K562 (cell line): ENCODE measurements at regions not wholly inside any gene's neighbourhood (a gene's known extent, or its start where the extent isn't known, plus 50 kb on each side); places are given as distances from the start of the nearest gene placed in this dataset.
A peak's percentile ranks its signal among the peaks of the same experiment; 100 is the strongest.

Source experiments
- ATAC-seq: fragments of 200-7000 bp; cut with Tn5 transposase; 3 replicates; pipeline ENCODE4 v1.9.1; 2020; ENCODE audit warnings: moderate library complexity
- BruUV-seq: library from RNA; stranded (reverse); fragments of 400-500 nt; replicated peaks from 2 replicates; lab custom pipeline; 2021; lab: Mats Ljungman, UMichigan
- CTCF ChIA-PET: fragments of 300-600 bp; formaldehyde crosslinking; extraction: SDS; loops from one replicate; lab custom pipeline; 2021; ENCODE audit warnings: low intra/inter-chr PET ratio; lab: Yijun Ruan, JAX
- POLR2A ChIA-PET: fragments of 300-600, 350-650 bp; sonication (Branson Sonifier 250); formaldehyde crosslinking; extraction: SDS; loops from one replicate; lab custom pipeline; 2021; ENCODE audit warnings: antibody characterized with exemption, inconsistent platforms; lab: Yijun Ruan, JAX
- DNase-seq, 4 experiments: peaks; one replicate each; pipeline versions ENCODE4 v3.0.0 to v3.0.0-alpha.2; 2011 to 2018; ENCODE audit warnings: low spot score in 3 of 4, mixed read lengths in 3 of 4; ENCODE audit errors: extremely low read depth in 1 of 4
- FAIRE-seq: peaks from 2 replicates; lab custom pipeline; 2011; peaks lifted over from hg19 to GRCh38; lab: Jason Lieb, UNC
- H2AFZ ChIP-seq: 2 replicates; pipeline ENCODE4 v1.6.0; 2011; ENCODE audit warnings: low read depth, low read length, control low read depth, inconsistent platforms
- H3K27ac ChIP-seq: fragments of 200-600 bp; 3 replicates; pipeline ENCODE4 v1.8.0; 2011; ENCODE audit warnings: low read depth, mild to moderate bottlenecking, control low read depth, inconsistent platforms, low read length, moderate library complexity, mixed read lengths; ENCODE audit errors: extremely low read depth
- H3K27me3 ChIP-seq, 2 experiments: fragments of 300-600 bp in 1 of 2; 2 replicates in 1 of 2; 3 replicates in 1 of 2; pipeline versions ENCODE4 v1.6.0 to v1.8.0; 2011; ENCODE audit warnings: inconsistent platforms in 2 of 2, low read length in 2 of 2, mild to moderate bottlenecking in 1 of 2, mixed read lengths in 1 of 2, moderate library complexity in 1 of 2; ENCODE audit not compliant: control insufficient read depth in 2 of 2, insufficient read depth in 2 of 2
- H3K36me3 ChIP-seq: fragments of 300-600 bp; 3 replicates; pipeline ENCODE4 v1.8.0; 2011; ENCODE audit warnings: mild to moderate bottlenecking, low read length, inconsistent platforms; ENCODE audit not compliant: control insufficient read depth, insufficient read depth
- H3K4me1 ChIP-seq, 2 experiments: fragments of 200-600 bp in 1 of 2; replicated peaks in 1 of 2; 2 replicates in 1 of 2; 3 replicates in 1 of 2; pipeline versions ENCODE4 v1.5.1 to v1.8.0; 2011; ENCODE audit warnings: inconsistent platforms in 2 of 2, low read length in 2 of 2, mild to moderate bottlenecking in 1 of 2, mixed read lengths in 1 of 2, moderate library complexity in 1 of 2; ENCODE audit not compliant: control insufficient read depth in 2 of 2, insufficient read depth in 2 of 2
- H3K4me2 ChIP-seq: 2 replicates; pipeline ENCODE4 v1.6.1; 2011; ENCODE audit warnings: low read length, control low read depth, inconsistent platforms, mixed read lengths; ENCODE audit not compliant: insufficient read depth
- H3K4me3 ChIP-seq: fragments of 200-600 bp; sonication (generic), shearing (Covaris generic); 2 replicates; pipeline ENCODE4 v1.5.1; 2016; ENCODE audit warnings: control low read depth, inconsistent platforms
- H3K79me2 ChIP-seq: fragments of 200-600 bp; 3 replicates; pipeline ENCODE4 v1.8.0; 2011; ENCODE audit warnings: low read length, inconsistent platforms; ENCODE audit not compliant: control insufficient read depth, insufficient read depth
- H3K9ac ChIP-seq, 2 experiments: 2 replicates each; pipeline versions ENCODE4 v1.6.0 to v1.6.1; 2011; ENCODE audit warnings: low read depth in 2 of 2, low read length in 2 of 2, control low read depth in 1 of 2, inconsistent platforms in 1 of 2, mild to moderate bottlenecking in 1 of 2, mixed read lengths in 1 of 2; ENCODE audit not compliant: insufficient read depth in 1 of 2
- H3K9me1 ChIP-seq: one replicate; pipeline ENCODE4 v1.6.0; 2011; ENCODE audit warnings: inconsistent platforms, mild to moderate bottlenecking, low read length, moderate library complexity; ENCODE audit not compliant: control insufficient read depth, insufficient read depth
- H3K9me3 ChIP-seq: replicated peaks from 2 replicates; pipeline ENCODE4 v1.5.1; 2011; ENCODE audit warnings: low read depth, low read length, inconsistent platforms; ENCODE audit not compliant: control insufficient read depth, insufficient read depth
- H4K20me1 ChIP-seq: replicated peaks from 2 replicates; pipeline ENCODE4 v1.6.1; 2011; ENCODE audit warnings: low read length, inconsistent platforms, mixed read lengths; ENCODE audit not compliant: control insufficient read depth, insufficient read depth
- CBX2 ChIP-seq: fragments of 200-600 bp; sonication (generic); IDR thresholded peaks from one replicate; pipeline ENCODE4 v1.6.1; 2012; ENCODE audit warnings: mild to moderate bottlenecking, low read length, inconsistent platforms; ENCODE audit not compliant: insufficient read depth, poor library complexity, severe bottlenecking
- CBX5 ChIP-seq: IDR thresholded peaks from 2 replicates; pipeline ENCODE4 v1.6.1; 2014; ENCODE audit warnings: low read depth, borderline replicate concordance
- DDX20 ChIP-seq: fragments of 450-650 bp; IDR thresholded peaks from 2 replicates; pipeline ENCODE4 v1.6.1; 2016; ENCODE audit warnings: missing genetic modification characterization, low read depth, mild to moderate bottlenecking, missing compliant biosample characterization, moderate library complexity
- ETV6 ChIP-seq, 3 experiments: fragments of 150-350 bp in 1 of 3; sonication (generic) in 1 of 3; formaldehyde crosslinking in 1 of 3; IDR thresholded peaks; 2 replicates each; pipeline versions ENCODE4 v1.6.1 to v1.8.0; 2014 to 2022; ENCODE audit warnings: borderline replicate concordance in 2 of 3, low read depth in 2 of 3, antibody characterized with exemption in 1 of 3, low read length in 1 of 3, mild to moderate bottlenecking in 1 of 3, missing genetic modification reagents in 1 of 3
- FOS ChIP-seq: IDR thresholded peaks from 3 replicates; pipeline ENCODE4 v1.6.1; 2011; ENCODE audit not compliant: insufficient read length; ENCODE audit errors: extremely low read depth
- GATAD2A ChIP-seq: fragments of 450-650 bp; IDR thresholded peaks from 2 replicates; pipeline ENCODE4 v1.6.1; 2017
- MNT ChIP-seq, 2 experiments: fragments of 450-650 bp; conservative IDR thresholded peaks; 2 replicates each; pipeline ENCODE4 v1.6.1; 2017; ENCODE audit warnings: mild to moderate bottlenecking in 2 of 2, moderate library complexity in 2 of 2
- MTA2 ChIP-seq: fragments of 450-650 bp; IDR thresholded peaks from 2 replicates; pipeline ENCODE4 v1.6.1; 2016; ENCODE audit warnings: low read depth
- NFYB ChIP-seq: IDR thresholded peaks from 2 replicates; pipeline ENCODE4 v1.6.1; 2011; ENCODE audit warnings: mild to moderate bottlenecking, moderate library complexity; ENCODE audit not compliant: insufficient read length; ENCODE audit errors: extremely low read depth
- PATZ1 ChIP-seq: fragments of 250-450 bp; sonication (Bioruptor Pico); IDR thresholded peaks from 2 replicates; pipeline ENCODE4 v1.5.0; 2020; ENCODE audit warnings: mild to moderate bottlenecking, borderline replicate concordance
- PTBP1 ChIP-seq: fragments of 200-400 bp; formaldehyde crosslinking; IDR thresholded peaks from 2 replicates; pipeline ENCODE4 v1.6.1; 2017; ENCODE audit warnings: low read depth, low read length
- ZEB2 ChIP-seq: fragments of 450-650 bp; IDR thresholded peaks from 2 replicates; pipeline ENCODE4 v1.6.1; 2016
- ZNF232 ChIP-seq: sonication (generic); formaldehyde crosslinking; IDR thresholded peaks from 2 replicates; pipeline ENCODE4 v1.8.0; 2022; ENCODE audit warnings: mild to moderate bottlenecking, missing genetic modification reagents
- ZNF316 ChIP-seq: fragments of 450-650 bp; IDR thresholded peaks from 2 replicates; pipeline ENCODE4 v1.6.1; 2016
- WGBS: fragments of 100-300 bp; shearing (Covaris generic); methylation state at CpG from one replicate; pipeline ENCODE4 v1.1.6; 2016; ENCODE audit warnings: low coverage, mixed read lengths; ENCODE audit not compliant: insufficient coverage; ENCODE audit errors: missing lambda C conversion rate; 5-methylcytosine and 5-hydroxymethylcytosine counted together
- in situ Hi-C: fragments of 300-500 bp; cut with MboI; formaldehyde crosslinking; loops from 4 replicates; pipeline ENCODE4 v1.15.0; 2018; ENCODE audit warnings: inconsistent platforms, mixed read lengths
- intact Hi-C: fragments of 100-400 bp; cut with micrococcal nuclease; formaldehyde crosslinking; loops from 2 replicates; pipeline ENCODE4 v1.14.2; 2022
- TF ChIP-seq, protein P1 (sequence below): sonication (generic); formaldehyde crosslinking; IDR thresholded peaks from 2 replicates; pipeline ENCODE4 v1.8.1; 2022; ENCODE audit warnings: missing genetic modification reagents
- TF ChIP-seq, protein P2 (sequence below): fragments of 450-650 bp; IDR thresholded peaks from 2 replicates; pipeline ENCODE4 v1.6.1; 2016

DNA sequence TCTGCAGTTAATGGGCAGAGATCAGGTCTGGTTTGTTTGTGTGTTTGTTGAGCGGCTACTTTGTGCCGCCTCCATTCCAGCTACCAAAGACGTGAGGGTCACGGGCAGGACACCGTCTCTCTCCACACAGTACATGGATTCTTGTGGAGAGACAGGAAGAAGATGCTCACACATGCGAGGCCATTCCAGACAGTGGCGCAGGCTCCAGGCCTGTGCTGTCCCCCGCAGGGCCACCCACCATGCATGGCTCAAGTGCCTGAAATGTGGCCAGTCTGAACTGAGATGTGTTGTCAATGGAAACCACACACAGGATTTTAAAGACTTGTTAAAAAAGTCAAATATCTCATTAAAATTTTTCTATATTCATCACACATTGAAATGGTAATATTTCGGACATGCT is 848.3 kb downstream of the TBC1D22A start:
- ATAC-seq (no peak), DNase-seq (peak in 1 of 4 experiments; percentile 19), FAIRE-seq (no peak)
- Histone ChIP-seq H3K36me3 (no peaks in the 10 kb centered on the region), H3K9me3 (no peaks in the 10 kb centered on the region), H3K27me3 (peaks cover 0 to 40% of the 10 kb centered on the region in 2 experiments; a peak in 2 of 5 replicates), H3K4me2 (no peak overlapping the region), H3K79me2 (no peaks in the 10 kb centered on the region), H3K9me1 (no peaks in the 10 kb centered on the region), H2AFZ (no peak overlapping the region), H3K4me3 (no peak overlapping the region), H3K9ac (no peak overlapping the region), H3K27ac (no peak overlapping the region), H3K4me1 (no peaks in the 10 kb centered on the region), H4K20me1 (0 out of 2 replicates have a peak, but pooled peaks cover under 1% of the 10 kb centered on the region)
- POLR2A ChIA-PET, result no interaction called here
- in situ Hi-C loops, result no loop called here
- 42% methylated on average over 6 of the region's 9 CpGs for WGBS
- no TSS peak for BruUV-seq
- intact Hi-C loops, result no loop called here
- CTCF ChIA-PET, result no interaction called here
- TF ChIP-seq CBX5 (no peak), PTBP1 (no peak), PATZ1 (no peak), ZNF316 (no peak), FOS (no peak), ZNF232 (CRISPR knock-in tag) (no peak), DDX20 (tag) (no peak), NFYB (no peak), ZEB2 (no peak), ETV6 (IDR thresholded peaks at IDR 0.05; ENCODE audit: borderline replicate concordance in 1 of 2, low read depth in 2 of 2, low read length in 1 of 2) (no peak), ETV6 (CRISPR knock-in tag; IDR thresholded peaks at IDR 0.05; ENCODE audit: borderline replicate concordance) (no peak), CBX2 (no peak), MNT (conservative IDR thresholded peaks at IDR 0.05) (no peak), MTA2 (no peak), GATAD2A (no peak)
- TF ChIP-seq, protein P1, sequence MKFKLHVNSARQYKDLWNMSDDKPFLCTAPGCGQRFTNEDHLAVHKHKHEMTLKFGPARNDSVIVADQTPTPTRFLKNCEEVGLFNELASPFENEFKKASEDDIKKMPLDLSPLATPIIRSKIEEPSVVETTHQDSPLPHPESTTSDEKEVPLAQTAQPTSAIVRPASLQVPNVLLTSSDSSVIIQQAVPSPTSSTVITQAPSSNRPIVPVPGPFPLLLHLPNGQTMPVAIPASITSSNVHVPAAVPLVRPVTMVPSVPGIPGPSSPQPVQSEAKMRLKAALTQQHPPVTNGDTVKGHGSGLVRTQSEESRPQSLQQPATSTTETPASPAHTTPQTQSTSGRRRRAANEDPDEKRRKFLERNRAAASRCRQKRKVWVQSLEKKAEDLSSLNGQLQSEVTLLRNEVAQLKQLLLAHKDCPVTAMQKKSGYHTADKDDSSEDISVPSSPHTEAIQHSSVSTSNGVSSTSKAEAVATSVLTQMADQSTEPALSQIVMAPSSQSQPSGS (CRISPR knock-in tag), result no peak
- TF ChIP-seq, protein P2, sequence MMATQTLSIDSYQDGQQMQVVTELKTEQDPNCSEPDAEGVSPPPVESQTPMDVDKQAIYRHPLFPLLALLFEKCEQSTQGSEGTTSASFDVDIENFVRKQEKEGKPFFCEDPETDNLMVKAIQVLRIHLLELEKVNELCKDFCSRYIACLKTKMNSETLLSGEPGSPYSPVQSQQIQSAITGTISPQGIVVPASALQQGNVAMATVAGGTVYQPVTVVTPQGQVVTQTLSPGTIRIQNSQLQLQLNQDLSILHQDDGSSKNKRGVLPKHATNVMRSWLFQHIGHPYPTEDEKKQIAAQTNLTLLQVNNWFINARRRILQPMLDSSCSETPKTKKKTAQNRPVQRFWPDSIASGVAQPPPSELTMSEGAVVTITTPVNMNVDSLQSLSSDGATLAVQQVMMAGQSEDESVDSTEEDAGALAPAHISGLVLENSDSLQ, result no peak
